Natural killer cell (primary cell): ENCODE measurements at regions not wholly inside any gene's neighbourhood (a gene's known extent, or its start where the extent isn't known, plus 50 kb on each side); places are given as distances from the start of the nearest gene placed in this dataset.

Experiments used
- ATAC-seq, 3 donors: fragments of 150-1000 bp in 2 of 3; fragments of 200-7000 bp in 1 of 3; cut with Tn5 transposase; 1 replicate in 1 of 3; 2 replicates in 2 of 3; pipeline ENCODE4 v1.10.0; 2021; ENCODE audit warnings: mild to moderate bottlenecking in 2 of 3, moderate library complexity in 2 of 3
- DNase-seq, 2 donors: peaks; one replicate each; pipeline versions ENCODE4 v3.0.0 to v3.0.0-alpha.2; 2013 to 2021; ENCODE audit warnings: mixed read lengths in 1 of 2
- H3K27ac ChIP-seq: one replicate; pipeline ENCODE4 v1.5.1; 2013; ENCODE audit warnings: mild to moderate bottlenecking, low read length
- H3K27me3 ChIP-seq: one replicate; pipeline ENCODE4 v1.6.1; 2013; ENCODE audit warnings: low read length; ENCODE audit not compliant: control insufficient read depth, insufficient read depth
- H3K36me3 ChIP-seq: one replicate; pipeline ENCODE4 v1.6.1; 2013; ENCODE audit warnings: low read length; ENCODE audit not compliant: control insufficient read depth, insufficient read depth
- H3K4me1 ChIP-seq: one replicate; pipeline ENCODE4 v1.6.1; 2013; ENCODE audit warnings: low read length; ENCODE audit not compliant: control insufficient read depth, insufficient read depth
- H3K4me3 ChIP-seq: one replicate; pipeline ENCODE4 v1.5.1; 2013; ENCODE audit warnings: low read length
- H3K9me3 ChIP-seq: one replicate; pipeline ENCODE4 v1.6.1; 2013; ENCODE audit warnings: low read length; ENCODE audit not compliant: control insufficient read depth, insufficient read depth
- H3K27ac Mint-ChIP-seq, 2 donors: one replicate each; pipeline ENCODE4 v1.8.0; 2022; ENCODE audit warnings: mild to moderate bottlenecking in 2 of 2, mixed read lengths in 2 of 2, moderate library complexity in 1 of 2
- H3K27me3 Mint-ChIP-seq, 2 donors: one replicate each; pipeline ENCODE4 v1.8.0; 2022; ENCODE audit warnings: low read depth in 2 of 2, mixed read lengths in 2 of 2
- H3K36me3 Mint-ChIP-seq: one replicate; pipeline ENCODE4 v1.8.0; 2022; ENCODE audit warnings: mixed read lengths
- H3K4me1 Mint-ChIP-seq, 2 donors: one replicate each; pipeline ENCODE4 v1.8.0; 2022; ENCODE audit warnings: mixed read lengths in 2 of 2
- H3K4me3 Mint-ChIP-seq: one replicate; pipeline ENCODE4 v1.8.0; 2022; ENCODE audit warnings: mild to moderate bottlenecking, moderate library complexity, mixed read lengths
- H3K9me3 Mint-ChIP-seq, 2 donors: one replicate each; pipeline ENCODE4 v1.8.0; 2022; ENCODE audit warnings: mixed read lengths in 2 of 2
- CTCF ChIP-seq: fragments of 200-600 bp; IDR thresholded peaks from one replicate; pipeline ENCODE4 v1.8.0; 2022; ENCODE audit warnings: antibody characterized with exemption
- WGBS: methylation state at CpG from one replicate; pipeline ENCODE4 v1.1.7; 2013; ENCODE audit warnings: missing lambda C conversion rate; ENCODE audit not compliant: insufficient coverage; 5-methylcytosine and 5-hydroxymethylcytosine counted together
- intact Hi-C: fragments of 100-400 bp; cut with micrococcal nuclease; formaldehyde crosslinking; loops from one replicate; pipeline ENCODE4 v1.14.2; 2022

- Histone ChIP-seq H3K27ac (no peak overlapping the region), H3K36me3 (no peaks in the 10 kb centered on the region), H3K27me3 (no peaks in the 10 kb centered on the region), H3K4me1 (no peaks in the 10 kb centered on the region), H3K4me3 (no peak overlapping the region), H3K9me3 (no peaks in the 10 kb centered on the region)
- intact Hi-C loops = no loop called here
- DNase-seq = no peak
- no peaks in the 10 kb centered on the region for H3K27me3 Mint-ChIP-seq
- no peak for TF ChIP-seq CTCF
- H3K4me3 Mint-ChIP-seq = no peak overlapping the region
- no peaks in the 10 kb centered on the region for H3K9me3 Mint-ChIP-seq
- H3K4me1 Mint-ChIP-seq = no peaks in the 10 kb centered on the region
- ATAC-seq = no peak
- no peaks in the 10 kb centered on the region for H3K36me3 Mint-ChIP-seq
- 82% methylated on average over 12 of the region's 12 CpGs for WGBS
- no peak overlapping the region for H3K27ac Mint-ChIP-seq
Measured at GRCh38 chr10:84659497-84660439, 331.4 kb downstream of the CCSER2 start.

GRCh38 chr10:84660450-84661159, 332.2 kb downstream of the CCSER2 start:
- Histone ChIP-seq H3K36me3 (no peaks in the 10 kb centered on the region), H3K27ac (no peak overlapping the region), H3K9me3 (no peaks in the 10 kb centered on the region), H3K4me1 (no peaks in the 10 kb centered on the region), H3K27me3 (no peaks in the 10 kb centered on the region), H3K4me3 (no peak overlapping the region)
- ATAC-seq (no peak), DNase-seq (no peak)
- no peak for TF ChIP-seq CTCF
- no peaks in the 10 kb centered on the region for H3K36me3 Mint-ChIP-seq
- no peak overlapping the region for H3K4me3 Mint-ChIP-seq
- H3K9me3 Mint-ChIP-seq = no peaks in the 10 kb centered on the region
- no peak overlapping the region for H3K27ac Mint-ChIP-seq
- 85% methylated on average over 9 of the region's 9 CpGs for WGBS
- intact Hi-C loops = no loop called here
- H3K27me3 Mint-ChIP-seq = peaks cover 0 to 2% of the 10 kb centered on the region in 2 donors
- H3K4me1 Mint-ChIP-seq = no peaks in the 10 kb centered on the region

GRCh38 chr10:84665211-84665610, 336.8 kb downstream of the CCSER2 start:
- Mint-ChIP-seq H3K4me3 (no peak overlapping the region), H3K9me3 (no peaks in the 10 kb centered on the region), H3K27me3 (peaks cover 0 to 2% of the 10 kb centered on the region in 2 donors), H3K4me1 (no peaks in the 10 kb centered on the region), H3K27ac (no peak overlapping the region), H3K36me3 (no peaks in the 10 kb centered on the region)
- WGBS = 73% methylated on average over 3 of the region's 5 CpGs
- intact Hi-C loops = no loop called here
- TF ChIP-seq CTCF = no peak
- H3K4me3 ChIP-seq = no peak overlapping the region
- no peaks in the 10 kb centered on the region for H3K27me3 ChIP-seq
- ATAC-seq = no peak
- no peak for DNase-seq
- H3K27ac ChIP-seq = no peak overlapping the region
- H3K36me3 ChIP-seq = no peaks in the 10 kb centered on the region
- no peaks in the 10 kb centered on the region for H3K4me1 ChIP-seq
- H3K9me3 ChIP-seq = no peaks in the 10 kb centered on the region
